K562 (cell line): ENCODE measurements at regions not wholly inside any gene's neighbourhood (a gene's known extent, or its start where the extent isn't known, plus 50 kb on each side); places are given as distances from the start of the nearest gene placed in this dataset.

Source experiments
- ATAC-seq: fragments of 200-7000 bp; cut with Tn5 transposase; 3 replicates; pipeline ENCODE4 v1.9.1; 2020; ENCODE audit warnings: moderate library complexity
- BruUV-seq: library from RNA; stranded (reverse); fragments of 400-500 nt; replicated peaks from 2 replicates; lab custom pipeline; 2021; lab: Mats Ljungman, UMichigan
- CTCF ChIA-PET: fragments of 300-600 bp; formaldehyde crosslinking; extraction: SDS; loops from one replicate; lab custom pipeline; 2021; ENCODE audit warnings: low intra/inter-chr PET ratio; lab: Yijun Ruan, JAX
- POLR2A ChIA-PET: fragments of 300-600, 350-650 bp; sonication (Branson Sonifier 250); formaldehyde crosslinking; extraction: SDS; loops from one replicate; lab custom pipeline; 2021; ENCODE audit warnings: antibody characterized with exemption, inconsistent platforms; lab: Yijun Ruan, JAX
- DNase-seq, 4 experiments: peaks; one replicate each; pipeline versions ENCODE4 v3.0.0 to v3.0.0-alpha.2; 2011 to 2018; ENCODE audit warnings: low spot score in 3 of 4, mixed read lengths in 3 of 4; ENCODE audit errors: extremely low read depth in 1 of 4
- FAIRE-seq: peaks from 2 replicates; lab custom pipeline; 2011; peaks lifted over from hg19 to GRCh38; lab: Jason Lieb, UNC
- H2AFZ ChIP-seq: 2 replicates; pipeline ENCODE4 v1.6.0; 2011; ENCODE audit warnings: low read depth, low read length, control low read depth, inconsistent platforms
- H3K27ac ChIP-seq: fragments of 200-600 bp; 3 replicates; pipeline ENCODE4 v1.8.0; 2011; ENCODE audit warnings: low read depth, mild to moderate bottlenecking, control low read depth, inconsistent platforms, low read length, moderate library complexity, mixed read lengths; ENCODE audit errors: extremely low read depth
- H3K27me3 ChIP-seq, 2 experiments: fragments of 300-600 bp in 1 of 2; 2 replicates in 1 of 2; 3 replicates in 1 of 2; pipeline versions ENCODE4 v1.6.0 to v1.8.0; 2011; ENCODE audit warnings: inconsistent platforms in 2 of 2, low read length in 2 of 2, mild to moderate bottlenecking in 1 of 2, mixed read lengths in 1 of 2, moderate library complexity in 1 of 2; ENCODE audit not compliant: control insufficient read depth in 2 of 2, insufficient read depth in 2 of 2
- H3K36me3 ChIP-seq: fragments of 300-600 bp; 3 replicates; pipeline ENCODE4 v1.8.0; 2011; ENCODE audit warnings: mild to moderate bottlenecking, low read length, inconsistent platforms; ENCODE audit not compliant: control insufficient read depth, insufficient read depth
- H3K4me1 ChIP-seq, 2 experiments: fragments of 200-600 bp in 1 of 2; replicated peaks in 1 of 2; 2 replicates in 1 of 2; 3 replicates in 1 of 2; pipeline versions ENCODE4 v1.5.1 to v1.8.0; 2011; ENCODE audit warnings: inconsistent platforms in 2 of 2, low read length in 2 of 2, mild to moderate bottlenecking in 1 of 2, mixed read lengths in 1 of 2, moderate library complexity in 1 of 2; ENCODE audit not compliant: control insufficient read depth in 2 of 2, insufficient read depth in 2 of 2
- H3K4me2 ChIP-seq: 2 replicates; pipeline ENCODE4 v1.6.1; 2011; ENCODE audit warnings: low read length, control low read depth, inconsistent platforms, mixed read lengths; ENCODE audit not compliant: insufficient read depth
- H3K4me3 ChIP-seq: fragments of 200-600 bp; sonication (generic), shearing (Covaris generic); 2 replicates; pipeline ENCODE4 v1.5.1; 2016; ENCODE audit warnings: control low read depth, inconsistent platforms
- H3K79me2 ChIP-seq: fragments of 200-600 bp; 3 replicates; pipeline ENCODE4 v1.8.0; 2011; ENCODE audit warnings: low read length, inconsistent platforms; ENCODE audit not compliant: control insufficient read depth, insufficient read depth
- H3K9ac ChIP-seq, 2 experiments: 2 replicates each; pipeline versions ENCODE4 v1.6.0 to v1.6.1; 2011; ENCODE audit warnings: low read depth in 2 of 2, low read length in 2 of 2, control low read depth in 1 of 2, inconsistent platforms in 1 of 2, mild to moderate bottlenecking in 1 of 2, mixed read lengths in 1 of 2; ENCODE audit not compliant: insufficient read depth in 1 of 2
- H3K9me1 ChIP-seq: one replicate; pipeline ENCODE4 v1.6.0; 2011; ENCODE audit warnings: inconsistent platforms, mild to moderate bottlenecking, low read length, moderate library complexity; ENCODE audit not compliant: control insufficient read depth, insufficient read depth
- H3K9me3 ChIP-seq: replicated peaks from 2 replicates; pipeline ENCODE4 v1.5.1; 2011; ENCODE audit warnings: low read depth, low read length, inconsistent platforms; ENCODE audit not compliant: control insufficient read depth, insufficient read depth
- H4K20me1 ChIP-seq: replicated peaks from 2 replicates; pipeline ENCODE4 v1.6.1; 2011; ENCODE audit warnings: low read length, inconsistent platforms, mixed read lengths; ENCODE audit not compliant: control insufficient read depth, insufficient read depth
- HDGF ChIP-seq: fragments of 450-650 bp; IDR thresholded peaks from 2 replicates; pipeline ENCODE4 v1.6.1; 2016
- HMGXB4 ChIP-seq: sonication (generic); formaldehyde crosslinking; IDR thresholded peaks from 2 replicates; pipeline ENCODE4 v1.8.1; 2023; ENCODE audit warnings: mild to moderate bottlenecking, missing genetic modification reagents
- JUN ChIP-seq, 2 experiments: sonication (generic) in 1 of 2; formaldehyde crosslinking in 1 of 2; IDR thresholded peaks; 2 replicates each; pipeline versions ENCODE4 v1.6.1 to v1.8.0; 2012 to 2022; ENCODE audit warnings: borderline replicate concordance in 2 of 2, mild to moderate bottlenecking in 2 of 2, improper control_type of control experiment in 1 of 2, low read depth in 1 of 2, low read length in 1 of 2, missing genetic modification reagents in 1 of 2
- NFE2L1 ChIP-seq: fragments of 450-650 bp; IDR thresholded peaks from 2 replicates; pipeline ENCODE4 v1.6.1; 2016; ENCODE audit warnings: missing genetic modification characterization, low read depth, mild to moderate bottlenecking, missing compliant biosample characterization, moderate library complexity, borderline replicate concordance
- POLR2H ChIP-seq: IDR thresholded peaks from 2 replicates; pipeline ENCODE4 v1.6.1; 2016; ENCODE audit warnings: missing genetic modification characterization, low read depth, mild to moderate bottlenecking, control low read depth, missing compliant biosample characterization, moderate library complexity
- PRDM10 ChIP-seq: fragments of 450-650 bp; IDR thresholded peaks from 2 replicates; pipeline ENCODE4 v1.6.1; 2018; ENCODE audit not compliant: partially characterized antibody
- RERE ChIP-seq: sonication (generic); formaldehyde crosslinking; IDR thresholded peaks from 2 replicates; pipeline ENCODE4 v1.8.0; 2023; ENCODE audit warnings: missing genetic modification reagents, mild to moderate bottlenecking, borderline replicate concordance
- TFAM ChIP-seq: fragments of 250-450 bp; sonication (Bioruptor Pico); conservative IDR thresholded peaks from 2 replicates; pipeline ENCODE4 v1.5.0; 2021; ENCODE audit warnings: mild to moderate bottlenecking, moderate library complexity
- TSC22D4 ChIP-seq: fragments of 450-650 bp; IDR thresholded peaks from 2 replicates; pipeline ENCODE4 v1.6.1; 2016; ENCODE audit warnings: missing genetic modification characterization, missing biosample characterization, control low read depth
- ZNF217 ChIP-seq: sonication (generic); formaldehyde crosslinking; IDR thresholded peaks from 2 replicates; pipeline ENCODE4 v1.8.0; 2022; ENCODE audit warnings: mild to moderate bottlenecking, missing genetic modification reagents
- ZNF77 ChIP-seq: fragments of 250-450 bp; sonication (Bioruptor Pico); IDR thresholded peaks from 2 replicates; pipeline ENCODE4 v1.5.0; 2020
- WGBS: fragments of 100-300 bp; shearing (Covaris generic); methylation state at CpG from one replicate; pipeline ENCODE4 v1.1.6; 2016; ENCODE audit warnings: low coverage, mixed read lengths; ENCODE audit not compliant: insufficient coverage; ENCODE audit errors: missing lambda C conversion rate; 5-methylcytosine and 5-hydroxymethylcytosine counted together
- in situ Hi-C: fragments of 300-500 bp; cut with MboI; formaldehyde crosslinking; loops from 4 replicates; pipeline ENCODE4 v1.15.0; 2018; ENCODE audit warnings: inconsistent platforms, mixed read lengths
- intact Hi-C: fragments of 100-400 bp; cut with micrococcal nuclease; formaldehyde crosslinking; loops from 2 replicates; pipeline ENCODE4 v1.14.2; 2022

GRCh38 chr5:136856648-136857047 is 491.3 kb upstream of the TRPC7 start:
- no peaks in the 10 kb centered on the region for H4K20me1 ChIP-seq
- H3K9me3 ChIP-seq = no peaks in the 10 kb centered on the region
- ChIA-PET POLR2A (no interaction called here), CTCF (no interaction called here)
- intact Hi-C loops (no loop called here), in situ Hi-C loops (no loop called here)
- H3K9ac ChIP-seq = no peak overlapping the region
- no peaks in the 10 kb centered on the region for H3K79me2 ChIP-seq
- no peaks in the 10 kb centered on the region for H3K36me3 ChIP-seq
- no peak overlapping the region for H2AFZ ChIP-seq
- no peak overlapping the region for H3K4me3 ChIP-seq
- no TSS peak for BruUV-seq
- no peaks in the 10 kb centered on the region for H3K27me3 ChIP-seq
- FAIRE-seq (no peak), ATAC-seq (no peak), DNase-seq (no peak)
- no peak overlapping the region for H3K27ac ChIP-seq
- H3K9me1 ChIP-seq = no peaks in the 10 kb centered on the region
- WGBS = 0% methylated on average over 3 of the region's 3 CpGs
- no peaks in the 10 kb centered on the region for H3K4me1 ChIP-seq
- no peak overlapping the region for H3K4me2 ChIP-seq
- TF ChIP-seq ZNF77 (CRISPR knock-in tag) (no peak), TFAM (CRISPR knock-in tag) (no peak), PRDM10 (no peak), JUN (IDR thresholded peaks at IDR 0.05; ENCODE audit: borderline replicate concordance, low read depth, low read length) (no peak), JUN (CRISPR knock-in tag; IDR thresholded peaks at IDR 0.05; ENCODE audit: borderline replicate concordance) (no peak), HDGF (no peak), TSC22D4 (tag) (no peak), RERE (CRISPR knock-in tag) (no peak), HMGXB4 (CRISPR knock-in tag) (no peak), POLR2H (no peak), ZNF217 (CRISPR knock-in tag) (no peak), NFE2L1 (tag) (no peak)
